Muscle layer of duodenum (tissue), 2 donors: ENCODE measurements at regions not wholly inside any gene's neighbourhood (a gene's known extent, or its start where the extent isn't known, plus 50 kb on each side); places are given as distances from the start of the nearest gene placed in this dataset.

Experiments used
- H3K27ac ChIP-seq: one replicate; pipeline ENCODE4 v1.7.0; 2013; ENCODE audit warnings: mild to moderate bottlenecking, low read length
- H3K27me3 ChIP-seq: one replicate; pipeline ENCODE4 v1.7.0; 2013; ENCODE audit warnings: low read depth, mild to moderate bottlenecking, control low read depth, low read length
- H3K36me3 ChIP-seq, 2 donors: one replicate each; pipeline ENCODE4 v1.7.0; 2013; ENCODE audit warnings: low read length in 2 of 2, control low read depth in 1 of 2, mild to moderate bottlenecking in 1 of 2; ENCODE audit not compliant: insufficient read depth in 2 of 2, control insufficient read depth in 1 of 2
- H3K4me1 ChIP-seq, 2 donors: one replicate each; pipeline ENCODE4 v1.7.0; 2013; ENCODE audit warnings: low read length in 2 of 2, mild to moderate bottlenecking in 2 of 2, control low read depth in 1 of 2, moderate library complexity in 1 of 2; ENCODE audit not compliant: insufficient read depth in 2 of 2, control insufficient read depth in 1 of 2
- H3K4me3 ChIP-seq, 2 donors: one replicate each; pipeline ENCODE4 v1.7.0; 2013; ENCODE audit warnings: low read length in 2 of 2, low read depth in 1 of 2, mild to moderate bottlenecking in 1 of 2
- H3K9me3 ChIP-seq, 2 donors: one replicate each; pipeline ENCODE4 v1.7.0; 2013; ENCODE audit warnings: low read length in 2 of 2, control low read depth in 1 of 2, mild to moderate bottlenecking in 1 of 2; ENCODE audit not compliant: control insufficient read depth in 1 of 2
- donor health status: healthy.

DNA sequence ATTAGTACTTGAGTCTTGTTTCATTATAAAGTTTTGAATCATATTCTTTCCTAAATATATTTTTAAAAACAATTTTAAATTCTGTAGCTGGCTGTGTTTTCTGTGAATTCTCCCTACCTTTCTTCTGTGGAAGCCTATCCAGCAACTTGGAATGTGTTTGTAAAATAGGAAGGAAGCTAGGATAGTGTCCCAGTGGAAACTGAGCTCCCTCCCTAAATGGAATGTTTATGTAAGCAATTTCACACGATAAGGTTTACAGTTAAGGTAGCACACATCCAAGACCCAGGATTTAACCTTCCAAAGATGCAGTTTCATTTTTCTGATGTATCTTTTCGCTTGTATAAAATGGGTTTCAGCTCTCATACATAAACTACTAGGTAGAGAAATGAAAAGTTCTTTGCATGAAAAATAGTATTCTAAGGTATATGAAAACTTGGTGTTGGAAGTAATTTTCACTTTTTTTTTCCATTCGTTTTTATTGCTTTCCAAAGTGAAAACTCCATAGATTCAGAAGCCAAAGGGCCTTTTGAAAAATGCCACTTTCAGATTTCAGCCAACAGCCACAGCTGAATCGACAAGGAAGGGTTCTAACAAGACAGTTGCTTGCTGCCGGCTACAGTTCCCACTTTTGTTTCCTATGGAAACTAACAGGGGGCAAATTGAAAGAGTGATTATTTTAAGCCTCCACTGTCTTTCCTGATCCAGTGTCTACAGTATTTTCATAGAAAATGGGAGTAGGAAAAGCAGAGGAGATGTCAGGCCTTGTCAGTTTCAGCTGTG, 405.1 kb upstream of the POU3F3 start:
- Histone ChIP-seq H3K9me3 (no peaks in the 10 kb centered on the region), H3K4me3 (no peak overlapping the region), H3K27me3 (no peaks in the 10 kb centered on the region), H3K27ac (no peak overlapping the region), H3K4me1 (no peaks in the 10 kb centered on the region), H3K36me3 (no peaks in the 10 kb centered on the region)

GRCh38 chr2:104452558-104452957, 401.4 kb upstream of the POU3F3 start:
- no peaks in the 10 kb centered on the region for H3K36me3 ChIP-seq
- H3K27me3 ChIP-seq = no peaks in the 10 kb centered on the region
- no peaks in the 10 kb centered on the region for H3K4me1 ChIP-seq
- H3K9me3 ChIP-seq = no peaks in the 10 kb centered on the region
- no peak overlapping the region for H3K27ac ChIP-seq
- H3K4me3 ChIP-seq = no peak overlapping the region

GRCh38 chr2:104462731-104463130, 391.2 kb upstream of the POU3F3 start:
- Histone ChIP-seq H3K9me3 (no peaks in the 10 kb centered on the region), H3K27me3 (no peaks in the 10 kb centered on the region)

DNA sequence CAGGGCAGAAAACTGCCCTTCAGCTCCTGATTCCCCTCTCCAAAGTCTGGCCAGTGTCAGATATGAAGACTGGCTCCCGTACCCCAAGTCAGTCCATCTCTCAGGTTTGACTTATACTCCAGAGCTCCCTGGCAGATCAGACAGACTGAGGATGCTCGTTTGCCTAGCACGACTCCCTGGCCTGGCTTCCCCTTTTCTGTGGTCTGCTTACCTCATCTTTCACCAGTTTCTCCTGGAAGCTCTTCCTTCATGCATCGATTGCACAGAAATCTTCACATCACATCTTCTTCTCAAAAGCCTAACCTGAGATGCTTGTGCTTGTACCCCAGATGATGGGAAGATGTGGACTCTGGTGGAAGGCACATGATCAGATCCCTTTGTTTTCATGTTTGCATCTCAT, 387.9 kb upstream of the POU3F3 start:
- Histone ChIP-seq H3K36me3 (no peaks in the 10 kb centered on the region), H3K4me1 (no peaks in the 10 kb centered on the region), H3K9me3 (no peaks in the 10 kb centered on the region), H3K27ac (no peak overlapping the region), H3K4me3 (no peak overlapping the region), H3K27me3 (no peaks in the 10 kb centered on the region)

More at GRCh38 chr2:104462731-104463130, 391.2 kb upstream of the POU3F3 start:
- Histone ChIP-seq H3K36me3 (no peaks in the 10 kb centered on the region), H3K4me3 (no peak overlapping the region), H3K4me1 (no peaks in the 10 kb centered on the region), H3K27ac (no peak overlapping the region)

- H3K9me3 ChIP-seq = no peaks in the 10 kb centered on the region
- no peak overlapping the region for H3K27ac ChIP-seq
- H3K36me3 ChIP-seq = no peaks in the 10 kb centered on the region
- H3K27me3 ChIP-seq = no peaks in the 10 kb centered on the region
- no peak overlapping the region for H3K4me3 ChIP-seq
- H3K4me1 ChIP-seq = no peaks in the 10 kb centered on the region
Observed at GRCh38 chr2:104468846-104469245, 385.1 kb upstream of the POU3F3 start.

- H3K36me3 ChIP-seq = no peaks in the 10 kb centered on the region
- H3K4me3 ChIP-seq = no peak overlapping the region
- H3K27ac ChIP-seq = no peak overlapping the region
- no peaks in the 10 kb centered on the region for H3K27me3 ChIP-seq
- no peaks in the 10 kb centered on the region for H3K4me1 ChIP-seq
- H3K9me3 ChIP-seq = no peaks in the 10 kb centered on the region
Observed at GRCh38 chr2:104472076-104472475, 381.8 kb upstream of the POU3F3 start.

DNA sequence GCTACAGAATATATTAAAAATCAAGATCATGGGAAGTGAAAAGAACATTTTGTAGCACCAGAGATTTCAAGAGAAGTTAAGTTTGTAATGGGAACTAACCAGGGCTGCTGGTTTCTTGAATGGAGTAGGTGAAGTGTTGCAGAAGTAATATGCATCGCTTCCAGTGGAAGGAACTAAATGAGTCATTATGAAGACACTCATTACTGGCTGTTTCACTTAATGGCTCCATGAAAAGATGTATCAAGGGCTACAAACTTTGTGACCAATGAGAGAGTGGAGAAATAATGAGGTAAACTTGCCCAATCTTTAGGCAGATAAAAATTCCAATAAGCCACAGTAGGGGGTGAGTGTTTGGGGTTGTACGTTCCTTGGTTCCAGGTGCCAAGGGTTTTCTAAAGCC, 380.4 kb upstream of the POU3F3 start:
- no peaks in the 10 kb centered on the region for H3K4me1 ChIP-seq

GRCh38 chr2:104474716-104475115, 379.2 kb upstream of the POU3F3 start:
- Histone ChIP-seq H3K4me1 (no peaks in the 10 kb centered on the region), H3K27me3 (no peaks in the 10 kb centered on the region), H3K36me3 (no peaks in the 10 kb centered on the region), H3K9me3 (no peaks in the 10 kb centered on the region), H3K4me3 (no peak overlapping the region), H3K27ac (no peak overlapping the region)

More for the DNA sequence above, 380.4 kb upstream of the POU3F3 start:
- Histone ChIP-seq H3K9me3 (no peaks in the 10 kb centered on the region), H3K36me3 (no peaks in the 10 kb centered on the region), H3K27me3 (no peaks in the 10 kb centered on the region), H3K27ac (no peak overlapping the region), H3K4me3 (no peak overlapping the region)

DNA sequence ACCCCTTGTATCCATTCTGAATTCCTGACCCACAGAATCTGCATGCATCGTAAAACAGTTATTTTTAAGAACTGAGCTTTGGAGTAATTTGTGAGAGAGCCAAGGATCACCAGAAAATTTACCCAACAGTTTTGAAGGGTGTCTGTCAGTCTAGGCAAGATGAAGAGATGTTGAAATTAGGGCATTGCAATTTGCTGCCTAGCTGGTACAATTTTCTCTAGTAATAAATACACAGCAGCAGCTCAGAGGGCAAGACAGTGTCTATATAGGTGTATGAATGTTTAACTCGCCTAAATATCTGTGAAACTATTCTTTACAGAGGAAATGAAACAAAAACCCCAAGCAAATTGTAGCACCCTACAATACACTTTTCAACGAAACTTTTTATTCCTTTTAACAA, 377.8 kb upstream of the POU3F3 start:
- H3K9me3 ChIP-seq = no peaks in the 10 kb centered on the region
- no peaks in the 10 kb centered on the region for H3K36me3 ChIP-seq
- no peak overlapping the region for H3K27ac ChIP-seq
- H3K27me3 ChIP-seq = no peaks in the 10 kb centered on the region
- no peaks in the 10 kb centered on the region for H3K4me1 ChIP-seq
- no peak overlapping the region for H3K4me3 ChIP-seq

- H3K4me1 ChIP-seq = no peaks in the 10 kb centered on the region
- no peak overlapping the region for H3K27ac ChIP-seq
- no peaks in the 10 kb centered on the region for H3K36me3 ChIP-seq
- no peaks in the 10 kb centered on the region for H3K9me3 ChIP-seq
- H3K27me3 ChIP-seq = no peaks in the 10 kb centered on the region
- H3K4me3 ChIP-seq = no peak overlapping the region
Observed at GRCh38 chr2:104476563-104476988, 377.3 kb upstream of the POU3F3 start.

DNA sequence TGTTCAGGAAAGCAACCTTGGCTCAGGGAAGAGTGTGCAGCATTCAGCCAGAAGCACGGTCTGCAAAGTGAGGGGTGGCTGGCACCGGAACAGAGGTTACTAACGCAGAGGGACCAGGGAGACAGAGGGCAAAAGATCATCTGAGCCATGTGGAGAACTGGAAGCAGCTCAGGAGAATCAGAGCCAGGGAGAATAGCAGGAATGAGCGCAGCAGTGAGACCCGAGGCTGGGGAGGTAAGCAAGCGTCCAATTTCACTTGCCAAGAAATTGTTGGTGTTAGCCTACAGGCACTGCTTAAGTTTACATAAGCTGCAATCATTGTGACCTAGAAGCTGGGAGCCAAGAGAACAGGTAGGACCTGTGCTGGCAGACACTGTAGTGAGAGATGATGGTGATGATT, 372.6 kb upstream of the POU3F3 start:
- no peak overlapping the region for H3K27ac ChIP-seq
- H3K36me3 ChIP-seq = no peaks in the 10 kb centered on the region
- H3K27me3 ChIP-seq = no peaks in the 10 kb centered on the region
- no peaks in the 10 kb centered on the region for H3K4me1 ChIP-seq
- H3K4me3 ChIP-seq = no peak overlapping the region
- no peaks in the 10 kb centered on the region for H3K9me3 ChIP-seq

DNA sequence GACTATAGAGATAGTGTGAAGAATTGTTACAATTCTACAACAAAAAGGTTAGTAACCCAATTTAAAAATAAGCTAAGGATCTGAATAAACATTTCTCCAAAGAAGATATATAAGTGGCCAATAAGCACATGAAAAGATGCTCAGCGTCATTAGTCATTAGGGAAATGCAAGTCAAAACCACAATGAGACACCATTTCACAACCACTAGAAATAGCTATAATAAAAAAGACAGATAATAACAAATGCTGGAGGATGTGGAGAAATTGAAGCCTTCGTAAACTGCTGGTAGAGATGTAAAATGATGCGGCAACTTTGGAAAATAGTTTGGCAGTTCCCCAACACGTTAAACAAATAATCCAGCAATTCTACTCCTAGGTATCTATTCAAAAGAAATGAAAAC, 366.5 kb upstream of the POU3F3 start:
- Histone ChIP-seq H3K27me3 (no peaks in the 10 kb centered on the region), H3K27ac (no peak overlapping the region), H3K4me3 (no peak overlapping the region)

More for the DNA sequence above, 366.5 kb upstream of the POU3F3 start:
- Histone ChIP-seq H3K9me3 (no peaks in the 10 kb centered on the region), H3K4me1 (no peaks in the 10 kb centered on the region), H3K36me3 (no peaks in the 10 kb centered on the region)
